ENCODE measurements at regions not wholly inside any gene's neighbourhood (a gene's known extent, or its start where the extent isn't known, plus 50 kb on each side); places are given as distances from the start of the nearest gene placed in this dataset.
A peak's percentile ranks its signal among the peaks of the same experiment; 100 is the strongest.
"Not testable (repeated sequence)": the region's sequence is repeated elsewhere in the genome, so short reads cannot be mapped to it uniquely, and the experiment has no call there.

- no peak for DNase-seq (ENCODE audit: low read depth)
Measured at GRCh38 chr1:30000266-30000665, 723.1 kb downstream of the MATN1 start.

GRCh38 chr1:29999595-29999994 lies 723.8 kb downstream of the MATN1 start:
- DNase-seq (ENCODE audit: low read depth), result no peak

GRCh38 chr1:29998686-29999085 lies 724.7 kb downstream of the MATN1 start:
- DNase-seq (ENCODE audit: low read depth), result no peak

- DNase-seq (ENCODE audit: low read depth), result not testable (repeated sequence)
Measured at GRCh38 chr1:29997818-29998217, 725.6 kb downstream of the MATN1 start.

- DNase-seq (ENCODE audit: low read depth), result no peak
Measured at GRCh38 chr1:29993950-29994349, 729.4 kb downstream of the MATN1 start.

GRCh38 chr1:29991815-29992214 lies 731.6 kb downstream of the MATN1 start:
- DNase-seq (ENCODE audit: low read depth), result no peak

- no peak for DNase-seq (ENCODE audit: low read depth)
Measured at GRCh38 chr1:29991025-29991424, 732.4 kb downstream of the MATN1 start.

GRCh38 chr1:29990304-29990703 lies 733.1 kb downstream of the MATN1 start:
- no peak for DNase-seq (ENCODE audit: low read depth)

- no peak for DNase-seq (ENCODE audit: low read depth)
Measured at GRCh38 chr1:29986986-29987385, 736.4 kb downstream of the MATN1 start.

GRCh38 chr1:29985606-29985945 lies 737.8 kb downstream of the MATN1 start:
- DNase-seq (ENCODE audit: low read depth), result no peak

- no peak for DNase-seq (ENCODE audit: low read depth)
Measured at GRCh38 chr1:29984862-29985605, 738.4 kb downstream of the MATN1 start.

- DNase-seq (ENCODE audit: low read depth), result no peak
Measured at GRCh38 chr1:29984166-29984861, 739.1 kb downstream of the MATN1 start.

GRCh38 chr1:29983321-29983720 lies 740.1 kb downstream of the MATN1 start:
- no peak for DNase-seq (ENCODE audit: low read depth)

GRCh38 chr1:29981586-29982239 lies 741.7 kb downstream of the MATN1 start:
- no peak for DNase-seq (ENCODE audit: low read depth)

- DNase-seq (ENCODE audit: low read depth), result no peak
Measured at GRCh38 chr1:29977550-29977949, 741.2 kb downstream of the PTPRU start.

GRCh38 chr1:29975036-29975694 lies 738.8 kb downstream of the PTPRU start:
- DNase-seq (ENCODE audit: low read depth), result peak; percentile 6

GRCh38 chr1:29974316-29974724 lies 738.0 kb downstream of the PTPRU start:
- peak; percentile 83 for DNase-seq (ENCODE audit: low read depth)

- DNase-seq (ENCODE audit: low read depth), result no peak
Measured at GRCh38 chr1:29973406-29973805, 737.1 kb downstream of the PTPRU start.

GRCh38 chr1:29972421-29973053 lies 736.2 kb downstream of the PTPRU start:
- DNase-seq (ENCODE audit: low read depth), result no peak

GRCh38 chr1:29971703-29972102 lies 735.4 kb downstream of the PTPRU start:
- no peak for DNase-seq (ENCODE audit: low read depth)

GRCh38 chr1:29970747-29971325 lies 734.5 kb downstream of the PTPRU start:
- no peak for DNase-seq (ENCODE audit: low read depth)

GRCh38 chr1:29969576-29969975 lies 733.3 kb downstream of the PTPRU start:
- no peak for DNase-seq (ENCODE audit: low read depth)
